ENCODE measurements at regions not wholly inside any gene's neighbourhood (a gene's known extent, or its start where the extent isn't known, plus 50 kb on each side); places are given as distances from the start of the nearest gene placed in this dataset.

GRCh38 chr4:147194114-147194513, 248.4 kb upstream of the TTC29 start:
- Histone ChIP-seq H2AK5ac (ENCODE audit: insufficient read length, low read length) (no peak overlapping the region), H2BK5ac (ENCODE audit: insufficient read length, low read length) (no peak overlapping the region), H4K20me1 (ENCODE audit: control insufficient read depth, insufficient read depth, insufficient read length) (no peaks in the 10 kb centered on the region), H4K8ac (replicated peaks; ENCODE audit: insufficient read length, low read depth, low read length) (no peak overlapping the region), H3K14ac (ENCODE audit: insufficient read depth, low read length) (no peak overlapping the region), H2BK15ac (ENCODE audit: low read depth, low read length) (no peak overlapping the region), H3K9me3 (ENCODE audit: control insufficient read depth, low read depth, low read length) (no peaks in the 10 kb centered on the region), H3K27me3 (ENCODE audit: insufficient read depth, low read length) (no peaks in the 10 kb centered on the region), H3K79me1 (ENCODE audit: insufficient read depth, low read depth, low read length, poor library complexity, severe bottlenecking) (no peaks in the 10 kb centered on the region), H3K56ac (ENCODE audit: insufficient read length, low read depth, low read length) (no peak overlapping the region), H2BK120ac (ENCODE audit: low read depth, low read length, poor library complexity, severe bottlenecking) (no peak overlapping the region), H3K4me2 (ENCODE audit: insufficient read depth, insufficient read length, low read length) (no peak overlapping the region), H3K27ac (ENCODE audit: insufficient read length, low read depth, low read length) (no peak overlapping the region), H3K79me2 (ENCODE audit: insufficient read depth, low read length) (no peaks in the 10 kb centered on the region), H3K23me2 (ENCODE audit: insufficient read length, low read depth, low read length, poor library complexity, severe bottlenecking) (no peaks in the 10 kb centered on the region), H2AFZ (ENCODE audit: low read length) (no peak overlapping the region), H3T11ph (ENCODE audit: low read length) (no peak overlapping the region), H3K4me1 (ENCODE audit: insufficient read depth, low read length) (0 out of 2 replicates have a peak, but pooled peaks cover 5% of the 10 kb centered on the region), H3K18ac (ENCODE audit: insufficient read length, low read depth, low read length) (no peak overlapping the region), H3K23ac (ENCODE audit: insufficient read length, low read depth, low read length) (no peak overlapping the region), H4K91ac (ENCODE audit: insufficient read length, low read depth, low read length) (no peak overlapping the region), H2BK20ac (ENCODE audit: low read depth, low read length, poor library complexity, severe bottlenecking) (no peak overlapping the region), H4K5ac (ENCODE audit: insufficient read length, low read depth, low read length) (no peak overlapping the region), H2BK12ac (ENCODE audit: insufficient read length, low read depth, low read length) (no peak overlapping the region), H3K9ac (ENCODE audit: extremely low read depth, insufficient read length, low read length) (no peak overlapping the region), H3K4ac (ENCODE audit: low read depth, low read length) (no peak overlapping the region)
- peaks cover 19 to 22% of the 10 kb centered on the region in 2 experiments for H3K4me1 Mint-ChIP-seq
- no peak overlapping the region for H3K27ac Mint-ChIP-seq
- no peak for DNase-seq
- WGBS (ENCODE audit: extremely low coverage, insufficient read length, low lambda C conversion rate) = no CpG with 5 or more reads among the region's 3 CpGs
- 0 out of 7 replicates have a peak, but pooled peaks cover 0 to under 1% (median 0%) of the 10 kb centered on the region in 3 experiments for H3K36me3 Mint-ChIP-seq (ENCODE audit: insufficient read depth in 1 of 3, low read depth in 3 of 3)
- H3K4me3 Mint-ChIP-seq = no peak overlapping the region
- H3K9me3 Mint-ChIP-seq = peaks cover 0 to under 1% of the 10 kb centered on the region in 2 experiments; a peak in 2 of 5 replicates
- TF ChIP-seq CTCF (conservative IDR thresholded peaks at IDR 0.05) = no peak
- no peaks in the 10 kb centered on the region for H3K27me3 Mint-ChIP-seq (ENCODE audit: low read depth)

Measured in H9 (cell line).